Caki2 (cell line): ENCODE measurements at regions not wholly inside any gene's neighbourhood (a gene's known extent, or its start where the extent isn't known, plus 50 kb on each side); places are given as distances from the start of the nearest gene placed in this dataset.
A peak's percentile ranks its signal among the peaks of the same experiment; 100 is the strongest.
"Not testable (repeated sequence)": the region's sequence is repeated elsewhere in the genome, so short reads cannot be mapped to it uniquely, and the experiment has no call there.

Source experiments
- DNase-seq: peaks from one replicate; pipeline ENCODE4 v3.0.0-alpha.2; 2015; ENCODE audit warnings: low read depth
- in situ Hi-C: cut with HindIII; loops from 2 replicates; pipeline ENCODE4 v1.10.0; 2016; ENCODE audit warnings: low sequenced_read_pairs, low pct_unique_long_range_greater_than_20kb, mixed read lengths

DNA sequence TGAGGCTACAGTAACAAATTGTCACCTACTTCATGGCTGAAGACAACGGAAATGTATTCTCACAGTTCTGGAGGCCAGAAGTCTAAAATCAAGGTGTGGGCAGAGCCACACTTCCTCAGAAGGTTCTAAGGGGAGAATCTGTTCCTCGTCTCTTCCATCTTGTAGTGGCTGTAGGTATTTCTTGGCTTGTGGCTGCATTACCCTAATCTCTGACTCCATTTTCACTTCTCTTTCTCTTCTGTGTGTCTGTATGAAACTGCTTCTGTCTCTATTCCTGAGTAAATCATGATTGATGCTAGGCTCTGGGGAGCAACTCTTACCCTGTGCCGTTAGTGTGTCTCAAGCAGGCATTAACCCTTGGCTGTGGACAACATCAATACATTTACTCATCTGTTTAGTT lies 164.7 kb downstream of the SQOR start:
- in situ Hi-C loops, result no loop called here

DNA sequence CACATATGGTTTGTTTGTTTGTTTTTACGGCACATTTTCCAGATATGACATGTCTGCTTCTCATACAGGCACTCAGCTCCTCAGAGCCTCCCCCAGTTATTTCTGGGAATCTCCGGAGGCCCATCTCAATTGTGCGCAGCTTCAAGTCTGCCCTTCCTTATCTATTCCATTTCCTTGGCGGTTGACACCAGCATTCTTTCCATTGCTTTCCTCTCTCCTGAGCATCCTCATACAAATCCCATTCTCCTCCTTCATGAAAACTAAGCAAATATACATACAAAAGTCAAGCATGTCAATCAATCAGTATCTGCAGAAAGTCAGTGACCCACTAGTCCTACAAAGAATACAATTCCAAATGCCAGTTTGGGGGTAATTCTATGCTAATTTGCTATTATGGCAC lies 166.7 kb downstream of the SQOR start:
- in situ Hi-C loops, result no loop called here
- no peak for DNase-seq

More for the DNA sequence above, 164.7 kb downstream of the SQOR start:
- no peak for DNase-seq

DNA sequence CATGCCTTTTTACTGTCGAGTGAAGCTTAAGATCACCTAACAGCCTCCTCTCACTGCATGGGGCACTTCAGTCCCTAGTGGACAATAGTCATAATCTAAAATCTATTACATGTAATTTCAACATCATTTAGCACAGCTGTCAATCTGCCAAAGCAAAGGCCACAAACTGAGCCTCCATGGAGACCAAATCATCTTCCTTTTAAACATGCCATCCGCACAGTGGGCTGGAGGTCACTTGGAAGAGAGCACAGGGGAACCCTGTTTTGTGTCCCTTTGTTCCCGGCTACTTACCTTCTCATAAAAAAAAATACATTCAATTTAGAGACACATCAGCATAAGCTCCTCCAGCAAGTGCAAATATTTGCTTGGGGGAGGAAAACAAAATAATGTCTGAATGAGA lies 167.3 kb downstream of the SQOR start:
- in situ Hi-C loops, result no loop called here
- DNase-seq, result no peak

DNA sequence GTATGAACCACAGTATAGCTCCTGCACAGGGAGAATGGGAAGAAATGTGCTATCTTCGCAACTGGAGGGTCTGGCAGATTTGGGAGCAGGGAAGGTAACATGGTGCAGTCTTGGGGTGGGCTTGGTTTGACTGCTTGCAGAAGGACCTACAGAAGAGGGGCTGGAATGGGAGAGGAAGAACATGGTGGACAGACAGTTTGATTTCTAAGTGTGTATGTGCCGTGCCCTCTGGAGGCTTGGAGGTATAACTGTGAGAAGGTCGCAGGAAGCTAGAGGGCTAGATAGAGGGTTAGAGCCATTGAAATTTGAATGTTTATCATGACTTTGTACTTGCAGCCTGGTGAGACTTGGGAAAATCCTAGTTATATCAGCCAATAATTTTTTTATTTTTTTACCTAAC lies 169.2 kb downstream of the SQOR start:
- in situ Hi-C loops, result no loop called here
- no peak for DNase-seq

DNA sequence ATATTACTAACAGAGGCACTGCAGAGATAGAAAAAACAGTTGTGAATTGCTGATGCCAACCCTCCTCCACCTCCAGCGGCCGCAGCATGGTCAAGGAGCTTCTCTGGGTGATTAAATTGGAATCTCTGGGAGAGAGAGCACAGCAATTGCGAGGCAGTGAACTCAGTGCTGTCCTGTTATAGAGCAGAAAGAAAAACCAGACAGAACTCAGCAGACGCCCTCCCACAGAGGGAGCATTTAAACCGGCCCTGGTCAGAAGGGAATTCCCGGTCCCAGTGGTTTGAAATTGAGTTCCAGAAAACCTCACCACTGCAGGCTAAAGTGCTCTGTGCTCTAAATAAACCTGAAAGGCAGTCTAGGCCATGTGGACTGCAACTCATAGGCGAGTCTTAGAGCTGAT lies 175.4 kb downstream of the SQOR start:
- in situ Hi-C loops, result no loop called here
- DNase-seq, result no peak

DNA sequence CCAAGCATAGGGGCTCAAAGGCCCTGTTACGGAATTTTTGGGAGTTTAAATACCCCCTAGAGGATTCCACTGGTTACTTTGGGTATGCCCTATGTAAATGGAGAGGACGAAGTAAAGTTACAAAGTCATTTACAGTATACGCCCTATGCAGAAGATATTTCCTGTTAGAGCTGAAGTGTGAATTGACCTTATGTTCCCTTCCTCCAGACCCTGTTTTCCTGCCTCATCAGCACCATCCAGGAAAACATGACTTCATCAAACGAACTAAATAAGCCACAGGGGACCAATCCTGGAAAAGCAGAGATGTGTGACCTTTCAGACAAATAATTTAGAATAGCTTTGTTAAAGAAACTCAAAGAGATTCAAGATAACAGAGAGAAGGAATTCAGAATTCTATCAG lies 177.4 kb downstream of the SQOR start:
- no peak for DNase-seq
- in situ Hi-C loops, result no loop called here

DNA sequence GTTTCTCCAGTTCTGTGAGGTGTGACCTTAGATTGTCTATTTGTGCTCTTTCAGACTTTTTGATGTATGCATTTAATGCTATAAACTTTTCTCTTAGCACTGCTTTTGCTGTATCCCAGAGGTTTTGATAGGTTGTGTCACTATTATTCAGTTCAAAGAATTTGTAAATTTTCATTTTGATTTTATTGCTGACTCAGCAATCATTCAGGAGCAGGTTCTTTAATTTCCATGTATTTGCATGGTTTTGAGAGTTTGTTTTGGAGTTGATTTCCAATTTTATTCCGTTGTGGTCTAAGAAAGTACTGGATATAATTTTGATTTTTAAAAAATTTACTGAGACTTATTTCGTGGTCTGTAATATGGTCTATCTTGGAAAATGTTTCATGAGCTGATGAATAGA lies 182.7 kb downstream of the SQOR start:
- DNase-seq, in situ Hi-C loops: not testable (repeated sequence)

DNA sequence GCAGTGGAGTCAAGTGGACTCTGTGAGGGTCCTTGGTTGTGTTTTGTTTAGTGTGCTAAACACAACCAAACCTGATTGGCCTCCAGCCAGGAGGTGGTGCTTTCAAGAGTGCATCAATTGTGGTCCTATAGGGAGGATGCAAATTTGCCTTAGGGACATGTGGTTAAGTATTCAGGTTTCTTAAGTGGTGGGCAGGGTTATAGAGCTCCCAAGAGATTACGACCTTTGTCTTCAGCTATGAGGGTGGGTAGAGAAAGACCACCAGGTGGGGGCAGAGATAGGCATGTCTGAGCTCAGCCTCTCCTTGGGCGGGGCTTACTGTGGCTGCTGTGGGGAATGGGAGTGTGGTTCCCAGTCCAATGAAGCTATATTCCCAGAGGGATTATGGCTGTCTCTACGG lies 186.6 kb downstream of the SQOR start:
- in situ Hi-C loops, result no loop called here
- DNase-seq, result no peak

DNA sequence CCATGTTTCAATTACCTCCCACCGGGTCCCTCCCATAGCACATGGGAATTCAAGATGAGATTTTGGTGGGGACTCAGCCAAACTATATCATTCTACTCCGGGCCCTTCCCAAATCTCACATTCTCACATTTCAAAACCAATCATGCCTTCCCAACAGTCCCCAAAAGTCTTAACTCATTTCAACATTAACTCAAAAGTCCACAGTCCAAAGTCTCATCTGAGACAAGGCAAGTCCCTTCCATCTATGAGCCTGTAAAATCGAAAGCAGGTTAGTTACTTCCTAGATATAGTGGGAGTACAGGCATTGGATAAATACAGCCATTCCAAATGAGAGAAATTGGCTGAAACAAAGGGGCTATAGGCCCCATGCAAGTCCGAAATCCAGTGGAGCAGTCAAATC lies 188.1 kb downstream of the SQOR start:
- in situ Hi-C loops, DNase-seq: not testable (repeated sequence)

DNA sequence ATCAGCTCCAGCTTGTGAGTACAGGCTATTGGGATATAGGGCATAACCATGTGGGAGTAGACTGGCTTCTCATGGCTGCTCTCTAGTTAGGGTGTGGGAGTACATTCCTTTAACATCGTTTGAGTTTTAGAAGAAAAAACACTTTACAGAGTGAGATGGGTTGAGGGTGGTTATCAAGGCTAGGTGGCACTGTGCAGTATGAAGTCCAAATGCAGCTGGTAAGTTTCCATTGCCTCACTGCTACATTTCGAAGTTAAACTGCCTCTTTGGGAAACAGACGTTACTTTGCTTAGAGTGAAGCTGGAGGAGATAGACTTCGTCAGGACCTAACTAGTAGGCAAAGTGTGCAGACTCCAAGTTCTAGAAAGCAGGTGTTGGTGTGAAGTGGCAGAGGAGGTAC lies 192.4 kb downstream of the SQOR start:
- in situ Hi-C loops, result no loop called here
- DNase-seq, result no peak

DNA sequence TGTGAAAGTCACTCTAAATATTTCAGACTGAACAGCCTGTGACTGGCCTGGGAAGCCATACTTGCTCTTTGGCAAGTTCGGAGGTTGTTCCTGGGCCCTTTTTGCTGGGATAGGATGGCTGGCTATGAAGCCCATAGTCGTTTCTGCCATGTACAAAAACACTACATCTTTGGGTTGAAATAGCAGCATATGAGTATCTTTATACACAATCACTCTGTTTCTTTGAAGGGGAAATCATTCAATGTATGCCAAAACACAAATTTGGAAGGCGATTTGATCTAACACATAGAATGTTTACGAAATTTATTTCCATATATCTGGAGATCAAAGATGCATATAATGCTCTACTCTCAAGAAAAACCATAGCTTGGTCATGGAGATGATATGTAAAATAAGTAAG lies 192.9 kb downstream of the SQOR start:
- in situ Hi-C loops, result no loop called here
- no peak for DNase-seq

DNA sequence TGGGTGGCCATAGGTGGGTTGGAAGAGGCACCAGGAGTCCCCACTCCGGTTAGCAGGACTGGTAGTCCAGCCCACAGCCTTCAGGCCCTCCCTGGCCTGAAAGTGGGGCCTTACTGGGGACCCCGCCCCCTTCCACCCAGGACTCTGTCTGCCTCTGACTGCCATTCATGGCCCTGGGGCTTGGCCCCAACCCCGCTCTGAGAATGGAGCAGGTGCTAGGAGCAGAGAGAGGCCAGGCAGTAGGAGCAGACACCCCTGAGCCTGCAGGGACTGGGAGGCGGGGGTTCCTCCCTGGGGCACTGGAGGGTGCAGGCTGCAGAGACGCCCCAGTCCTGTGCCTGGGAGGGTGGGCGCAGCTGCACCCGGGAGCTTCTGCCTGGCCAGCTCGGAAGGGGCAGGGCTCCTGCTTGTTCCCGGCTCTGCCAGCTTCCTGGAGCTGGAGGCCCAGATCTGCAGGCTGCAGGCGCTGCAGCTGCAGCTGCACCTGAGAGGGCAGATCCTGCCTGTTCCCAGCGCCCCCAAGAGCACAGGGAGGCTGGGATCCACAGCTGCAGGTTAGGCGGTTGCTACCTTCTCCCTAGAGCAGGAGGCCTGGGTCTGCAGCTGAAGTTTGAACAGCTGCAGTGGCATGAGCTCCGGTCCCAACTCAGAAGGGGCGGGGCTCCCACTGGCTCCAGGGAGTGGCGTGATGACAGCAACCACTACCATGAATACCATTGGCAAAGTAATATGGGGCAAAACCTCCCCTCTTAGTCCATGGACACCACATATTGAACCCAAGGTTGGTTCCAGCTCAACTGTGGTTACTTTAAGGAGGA lies 194.7 kb downstream of the SQOR start:
- in situ Hi-C loops, result no loop called here
- no peak for DNase-seq

DNA sequence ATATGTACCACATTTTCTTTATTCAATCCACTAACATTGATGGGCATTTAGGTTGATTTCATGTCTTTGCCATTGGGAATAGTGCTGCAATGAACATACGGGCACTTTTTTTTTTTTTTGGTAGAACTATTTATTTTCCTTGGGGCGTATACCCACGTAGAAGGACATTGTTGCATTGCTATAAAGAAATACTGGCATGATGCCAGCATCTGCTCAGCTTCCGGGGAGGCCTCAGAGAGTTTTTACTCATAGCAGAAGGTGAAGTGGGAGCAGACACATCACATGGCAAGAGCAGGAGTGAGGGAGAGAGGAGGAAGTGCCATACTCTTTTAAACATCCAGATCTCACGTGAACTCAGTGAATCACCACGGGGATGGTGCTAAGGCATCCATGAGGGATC lies 197.0 kb downstream of the SQOR start:
- no peak for DNase-seq
- in situ Hi-C loops, result no loop called here

DNA sequence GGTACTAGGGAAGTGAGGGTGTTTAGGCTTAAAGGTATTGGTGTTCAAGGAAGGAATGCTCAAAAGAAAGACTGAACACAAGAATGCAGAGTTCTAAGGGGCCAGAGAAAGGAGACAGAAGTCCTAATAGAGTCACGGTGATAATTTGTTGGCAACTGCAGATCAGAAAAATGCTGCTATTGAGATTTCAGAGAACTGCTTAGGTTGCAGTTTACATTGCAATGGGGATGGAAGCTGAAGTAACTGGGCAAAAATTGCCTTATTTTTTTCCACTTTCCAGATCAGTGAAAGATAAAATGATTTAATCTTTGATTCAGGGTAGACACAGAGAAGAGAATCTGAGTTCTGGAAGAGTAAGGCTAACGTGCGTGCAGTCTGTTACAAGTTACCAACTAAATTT lies 199.8 kb downstream of the SQOR start:
- in situ Hi-C loops, result no loop called here
- no peak for DNase-seq

DNA sequence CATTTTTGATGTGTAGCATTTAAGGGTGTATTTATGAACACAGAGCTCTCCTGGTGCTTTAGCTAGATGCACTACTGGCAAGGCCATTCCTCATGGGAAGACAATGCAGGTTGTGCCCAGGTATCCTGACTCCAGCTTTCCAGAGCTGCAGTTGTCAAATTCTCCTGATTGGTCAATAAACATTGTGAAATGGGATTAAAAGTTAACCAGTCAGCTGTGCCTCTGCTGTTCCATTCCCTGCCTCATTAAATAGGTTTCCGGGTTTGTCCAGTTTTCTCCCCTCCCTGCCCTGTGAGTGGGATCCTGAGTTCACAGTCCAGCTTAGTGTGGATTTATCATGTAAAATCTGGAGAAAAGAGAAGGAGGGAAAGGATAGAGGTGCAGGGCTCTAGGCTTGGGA lies 207.3 kb downstream of the SQOR start:
- peak; percentile 22 for DNase-seq
- in situ Hi-C loops, result no loop called here

DNA sequence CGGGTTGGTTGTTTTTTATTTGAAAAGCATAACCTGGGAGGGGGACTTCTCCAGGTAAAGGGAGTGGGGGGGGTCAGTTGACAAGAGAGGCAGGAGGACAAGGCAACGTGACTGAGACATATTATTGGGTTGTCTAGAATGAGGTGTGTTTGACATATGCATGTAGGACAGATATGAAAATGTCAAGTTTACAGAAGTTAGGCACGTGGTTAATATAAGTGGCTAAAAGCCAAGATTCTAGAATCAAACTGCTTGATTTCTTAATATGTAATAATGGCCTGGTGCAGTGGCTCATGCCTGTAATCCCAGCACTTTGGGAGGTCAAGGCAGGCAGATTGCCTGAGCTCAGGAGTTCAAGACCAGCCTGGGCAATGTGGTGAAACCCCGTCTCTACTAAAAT lies 212.8 kb downstream of the SQOR start:
- no peak for DNase-seq
- in situ Hi-C loops, result no loop called here

DNA sequence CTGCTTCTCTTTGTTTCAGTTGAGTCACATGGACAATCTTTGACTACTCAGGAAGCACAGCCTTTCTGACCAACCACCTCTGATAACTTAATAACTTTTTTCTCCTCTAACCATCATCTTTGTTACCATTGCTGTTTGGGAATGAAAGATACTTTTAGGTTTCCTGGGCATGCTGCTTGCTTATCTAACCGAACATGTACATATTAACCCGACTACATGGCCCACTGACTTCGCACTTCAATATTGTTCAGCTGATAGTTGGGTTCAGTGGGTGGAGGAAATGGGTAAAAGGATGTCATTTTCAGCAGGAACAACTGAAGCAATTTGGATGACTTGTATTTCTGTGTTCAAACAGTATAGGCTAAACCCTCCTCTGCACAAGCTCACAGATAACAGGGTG lies 214.3 kb downstream of the SQOR start:
- in situ Hi-C loops, result no loop called here
- peak; percentile 89 for DNase-seq

DNA sequence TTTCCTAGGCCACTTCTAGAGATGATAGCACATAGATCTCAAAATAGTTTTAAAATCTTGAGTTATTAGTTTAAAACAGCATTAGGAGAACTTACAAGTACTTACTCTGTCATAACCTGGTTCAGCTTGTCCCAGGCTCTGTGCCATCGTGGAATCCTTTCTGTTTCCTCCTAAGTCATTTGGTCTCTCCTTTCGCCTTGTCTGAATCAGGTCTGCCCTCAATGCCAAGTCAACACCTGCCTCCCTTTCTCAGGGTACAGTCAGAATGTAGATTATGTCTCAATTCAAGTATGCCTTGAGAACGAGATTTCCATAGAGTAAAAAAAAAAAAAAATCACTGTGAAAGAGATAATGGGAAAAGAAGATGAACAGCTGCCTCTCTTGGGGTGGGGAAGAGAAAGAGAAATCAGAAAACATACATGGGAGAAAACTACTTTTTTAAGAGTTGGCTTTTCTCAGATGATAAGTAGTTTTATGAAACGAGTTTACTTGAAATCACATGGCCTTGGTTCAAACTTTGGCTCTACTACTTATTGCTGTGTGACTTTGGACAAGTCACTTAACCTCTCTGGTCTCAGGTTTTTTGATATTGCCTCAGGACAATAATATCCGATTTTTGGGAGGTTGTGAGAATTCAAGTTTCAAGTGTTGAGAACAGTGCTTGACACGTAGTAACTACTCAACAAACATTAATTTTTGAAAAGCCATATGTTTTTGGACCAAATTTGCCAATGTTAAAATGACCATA lies 219.8 kb downstream of the SQOR start:
- DNase-seq, result no peak
- in situ Hi-C loops, result no loop called here

DNA sequence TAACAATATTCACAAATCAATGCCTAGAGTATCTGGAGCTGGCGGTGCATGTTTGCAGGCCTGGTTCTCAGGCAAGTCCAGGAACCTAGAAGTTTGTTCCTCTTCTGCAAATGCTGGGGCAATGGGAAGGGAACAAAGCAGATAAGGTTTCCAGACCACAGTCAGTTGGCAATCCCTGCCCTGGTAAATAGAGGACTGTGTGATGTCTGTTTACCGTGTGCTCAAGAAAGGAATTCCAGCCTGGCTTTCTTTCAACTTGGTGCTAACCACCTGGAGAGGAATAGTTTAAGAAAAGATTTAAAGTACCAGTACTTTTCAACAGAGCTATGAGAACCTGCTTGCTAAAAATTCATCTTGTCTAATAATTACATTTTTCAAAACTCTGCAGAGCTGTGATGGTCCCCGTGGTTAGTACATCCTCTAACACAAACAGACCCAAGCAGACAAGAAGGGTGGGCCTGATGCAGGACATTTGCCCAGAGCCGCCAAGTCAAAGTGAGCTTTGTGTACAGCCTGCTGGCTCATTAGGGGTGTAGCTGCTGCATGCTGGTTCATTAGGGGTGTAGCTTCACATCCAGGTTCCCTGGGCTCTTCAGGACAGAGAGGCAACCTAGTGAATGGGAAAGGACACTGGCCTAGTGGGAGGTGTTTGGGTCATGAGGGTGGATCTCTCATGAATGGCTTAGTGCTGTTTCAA lies 220.5 kb downstream of the SQOR start:
- in situ Hi-C loops, result no loop called here
- DNase-seq, result no peak
